ENCODE measurements at regions not wholly inside any gene's neighbourhood (a gene's known extent, or its start where the extent isn't known, plus 50 kb on each side); places are given as distances from the start of the nearest gene placed in this dataset.

GRCh38 chr12:61369241-61369910 is 890.8 kb upstream of the USP15 start:
- FAIRE-seq, result no peak
- no peaks in the 10 kb centered on the region for H3K79me2 ChIP-seq (ENCODE audit: control insufficient read depth, insufficient read depth, low read length)
- WGBS (ENCODE audit: insufficient coverage, low coverage, missing lambda C conversion rate), result 0% methylated on average over 4 of the region's 4 CpGs
- in situ Hi-C loops (cut with MboI), result no loop called here
- H3K4me2 ChIP-seq (ENCODE audit: insufficient read depth, low read length), result no peak overlapping the region
- H3K27ac ChIP-seq (ENCODE audit: extremely low read depth, low read depth, low read length), result no peak overlapping the region
- H4K20me1 ChIP-seq (replicated peaks; ENCODE audit: control insufficient read depth, insufficient read depth, low read length), result no peaks in the 10 kb centered on the region
- H3K9me3 ChIP-seq (replicated peaks; ENCODE audit: control insufficient read depth, insufficient read depth, low read depth, low read length), result no peaks in the 10 kb centered on the region
- DNase-seq (ENCODE audit: extremely low read depth in 1 of 4, low spot score in 3 of 4), result no peak
- no peaks in the 10 kb centered on the region for H3K4me1 ChIP-seq (replicated peaks in 1 of 2; ENCODE audit: control insufficient read depth in 2 of 2, insufficient read depth in 2 of 2, low read length in 2 of 2)
- no peaks in the 10 kb centered on the region for H3K9me1 ChIP-seq (ENCODE audit: control insufficient read depth, insufficient read depth, low read length)
- no peak overlapping the region for H3K9ac ChIP-seq (ENCODE audit: insufficient read depth in 1 of 2, low read depth in 2 of 2, low read length in 2 of 2)
- TF ChIP-seq CREM (IDR thresholded peaks at IDR 0.05; ENCODE audit: low read depth) (no peak), E4F1 (CRISPR knock-in tag; IDR thresholded peaks at IDR 0.05; ENCODE audit: borderline replicate concordance) (no peak), ZNF431 (CRISPR knock-in tag; IDR thresholded peaks at IDR 0.05) (no peak)
- TF ChIP-seq, protein P1, sequence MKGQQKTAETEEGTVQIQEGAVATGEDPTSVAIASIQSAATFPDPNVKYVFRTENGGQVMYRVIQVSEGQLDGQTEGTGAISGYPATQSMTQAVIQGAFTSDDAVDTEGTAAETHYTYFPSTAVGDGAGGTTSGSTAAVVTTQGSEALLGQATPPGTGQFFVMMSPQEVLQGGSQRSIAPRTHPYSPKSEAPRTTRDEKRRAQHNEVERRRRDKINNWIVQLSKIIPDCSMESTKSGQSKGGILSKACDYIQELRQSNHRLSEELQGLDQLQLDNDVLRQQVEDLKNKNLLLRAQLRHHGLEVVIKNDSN (CRISPR knock-in tag; IDR thresholded peaks at IDR 0.05), result no peak
- TF ChIP-seq, protein P2, sequence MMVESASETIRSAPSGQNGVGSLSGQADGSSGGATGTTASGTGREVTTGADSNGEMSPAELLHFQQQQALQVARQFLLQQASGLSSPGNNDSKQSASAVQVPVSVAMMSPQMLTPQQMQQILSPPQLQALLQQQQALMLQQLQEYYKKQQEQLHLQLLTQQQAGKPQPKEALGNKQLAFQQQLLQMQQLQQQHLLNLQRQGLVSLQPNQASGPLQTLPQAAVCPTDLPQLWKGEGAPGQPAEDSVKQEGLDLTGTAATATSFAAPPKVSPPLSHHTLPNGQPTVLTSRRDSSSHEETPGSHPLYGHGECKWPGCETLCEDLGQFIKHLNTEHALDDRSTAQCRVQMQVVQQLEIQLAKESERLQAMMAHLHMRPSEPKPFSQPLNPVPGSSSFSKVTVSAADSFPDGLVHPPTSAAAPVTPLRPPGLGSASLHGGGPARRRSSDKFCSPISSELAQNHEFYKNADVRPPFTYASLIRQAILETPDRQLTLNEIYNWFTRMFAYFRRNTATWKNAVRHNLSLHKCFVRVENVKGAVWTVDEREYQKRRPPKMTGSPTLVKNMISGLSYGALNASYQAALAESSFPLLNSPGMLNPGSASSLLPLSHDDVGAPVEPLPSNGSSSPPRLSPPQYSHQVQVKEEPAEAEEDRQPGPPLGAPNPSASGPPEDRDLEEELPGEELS (CRISPR knock-in tag; IDR thresholded peaks at IDR 0.05; ENCODE audit: borderline replicate concordance), result no peak
- no peak for ATAC-seq
- intact Hi-C loops (cut with micrococcal nuclease), result no loop called here
- H3K27me3 ChIP-seq (ENCODE audit: control insufficient read depth in 2 of 2, insufficient read depth in 2 of 2, low read length in 2 of 2), result no peaks in the 10 kb centered on the region
- H3K36me3 ChIP-seq (ENCODE audit: control insufficient read depth, insufficient read depth, low read length), result no peaks in the 10 kb centered on the region
- BruUV-seq (replicated peaks), result no TSS peak
- CTCF ChIA-PET (ENCODE audit: low intra/inter-chr PET ratio), result no interaction called here
- POLR2A ChIA-PET, result no interaction called here
- no peak overlapping the region for H3K4me3 ChIP-seq
- H2AFZ ChIP-seq (ENCODE audit: low read depth, low read length), result no peak overlapping the region

All from K562 (cell line).